H9 (cell line): ENCODE measurements at regions not wholly inside any gene's neighbourhood (a gene's known extent, or its start where the extent isn't known, plus 50 kb on each side); places are given as distances from the start of the nearest gene placed in this dataset.

Source experiments
- DNase-seq: peaks from one replicate; pipeline ENCODE4 v3.0.0-alpha.2; 2017
- H2AFZ ChIP-seq: one replicate; pipeline ENCODE4 v1.6.1; 2013; ENCODE audit warnings: mild to moderate bottlenecking, low read length, control low read depth, moderate library complexity
- H2AK5ac ChIP-seq: 2 replicates; pipeline ENCODE4 v1.6.1; 2013; ENCODE audit warnings: low read length, control low read depth, mixed read lengths; ENCODE audit not compliant: insufficient read length
- H2BK120ac ChIP-seq: one replicate; pipeline ENCODE4 v1.6.1; 2013; ENCODE audit warnings: low read depth, mild to moderate bottlenecking, low read length, control low read depth, inconsistent platforms; ENCODE audit not compliant: poor library complexity, severe bottlenecking
- H2BK12ac ChIP-seq: 2 replicates; pipeline ENCODE4 v1.6.1; 2013; ENCODE audit warnings: low read length, control low read depth, mixed read lengths, low read depth; ENCODE audit not compliant: insufficient read length
- H2BK15ac ChIP-seq: 2 replicates; pipeline ENCODE4 v1.6.1; 2013; ENCODE audit warnings: low read depth, low read length, control low read depth
- H2BK20ac ChIP-seq: one replicate; pipeline ENCODE4 v1.6.1; 2013; ENCODE audit warnings: low read depth, mild to moderate bottlenecking, low read length, control low read depth, inconsistent platforms; ENCODE audit not compliant: poor library complexity, severe bottlenecking
- H2BK5ac ChIP-seq: 2 replicates; pipeline ENCODE4 v1.6.1; 2013; ENCODE audit warnings: low read length, control low read depth, mixed read lengths; ENCODE audit not compliant: insufficient read length
- H3K14ac ChIP-seq: 2 replicates; pipeline ENCODE4 v1.6.1; 2013; ENCODE audit warnings: low read length, control low read depth; ENCODE audit not compliant: insufficient read depth
- H3K18ac ChIP-seq: 2 replicates; pipeline ENCODE4 v1.6.1; 2013; ENCODE audit warnings: low read depth, mild to moderate bottlenecking, mixed read lengths, low read length, control low read depth; ENCODE audit not compliant: insufficient read length
- H3K23ac ChIP-seq: 2 replicates; pipeline ENCODE4 v1.6.1; 2013; ENCODE audit warnings: low read length, control low read depth, mixed read lengths, low read depth; ENCODE audit not compliant: insufficient read length
- H3K23me2 ChIP-seq: 2 replicates; pipeline ENCODE4 v1.6.1; 2013; ENCODE audit warnings: low read depth, mild to moderate bottlenecking, mixed read lengths, low read length, control low read depth; ENCODE audit not compliant: insufficient read length, poor library complexity, severe bottlenecking
- H3K27ac ChIP-seq: 2 replicates; pipeline ENCODE4 v1.5.1; 2013; ENCODE audit warnings: low read length, control low read depth, mixed read lengths, low read depth; ENCODE audit not compliant: insufficient read length
- H3K27me3 ChIP-seq: 2 replicates; pipeline ENCODE4 v1.6.1; 2013; ENCODE audit warnings: low read length, control low read depth, inconsistent platforms; ENCODE audit not compliant: insufficient read depth
- H3K4ac ChIP-seq: 2 replicates; pipeline ENCODE4 v1.6.1; 2013; ENCODE audit warnings: low read depth, mild to moderate bottlenecking, control low read depth, inconsistent platforms, low read length, moderate library complexity
- H3K4me1 ChIP-seq: 2 replicates; pipeline ENCODE4 v1.6.1; 2013; ENCODE audit warnings: low read length, control low read depth, inconsistent platforms; ENCODE audit not compliant: insufficient read depth
- H3K4me2 ChIP-seq: 2 replicates; pipeline ENCODE4 v1.6.1; 2013; ENCODE audit warnings: low read length, control low read depth, mixed read lengths; ENCODE audit not compliant: insufficient read length, insufficient read depth
- H3K56ac ChIP-seq: 2 replicates; pipeline ENCODE4 v1.6.1; 2013; ENCODE audit warnings: low read depth, mild to moderate bottlenecking, mixed read lengths, low read length, control low read depth; ENCODE audit not compliant: insufficient read length
- H3K79me1 ChIP-seq: 2 replicates; pipeline ENCODE4 v1.6.1; 2013; ENCODE audit warnings: low read depth, mild to moderate bottlenecking, moderate library complexity, low read length, control low read depth, inconsistent platforms; ENCODE audit not compliant: insufficient read depth, poor library complexity, severe bottlenecking
- H3K79me2 ChIP-seq: 2 replicates; pipeline ENCODE4 v1.6.1; 2013; ENCODE audit warnings: low read length, control low read depth, inconsistent platforms; ENCODE audit not compliant: insufficient read depth
- H3K9ac ChIP-seq: 2 replicates; pipeline ENCODE4 v1.6.1; 2013; ENCODE audit warnings: low read length, control low read depth, mixed read lengths; ENCODE audit not compliant: insufficient read length; ENCODE audit errors: extremely low read depth
- H3K9me3 ChIP-seq: one replicate; pipeline ENCODE4 v1.6.1; 2013; ENCODE audit warnings: low read depth, low read length, inconsistent platforms; ENCODE audit not compliant: control insufficient read depth
- H3T11ph ChIP-seq: one replicate; pipeline ENCODE4 v1.6.1; 2013; ENCODE audit warnings: mild to moderate bottlenecking, low read length, control low read depth, inconsistent platforms
- H4K20me1 ChIP-seq: one replicate; pipeline ENCODE4 v1.6.1; 2013; ENCODE audit not compliant: control insufficient read depth, insufficient read length, insufficient read depth
- H4K5ac ChIP-seq: 2 replicates; pipeline ENCODE4 v1.6.1; 2013; ENCODE audit warnings: low read depth, mild to moderate bottlenecking, mixed read lengths, low read length, control low read depth; ENCODE audit not compliant: insufficient read length
- H4K8ac ChIP-seq: replicated peaks from 2 replicates; pipeline ENCODE4 v1.6.1; 2013; ENCODE audit warnings: low read length, control low read depth, mixed read lengths, low read depth; ENCODE audit not compliant: insufficient read length
- H4K91ac ChIP-seq: 2 replicates; pipeline ENCODE4 v1.6.1; 2013; ENCODE audit warnings: low read depth, mild to moderate bottlenecking, moderate library complexity, mixed read lengths, low read length, control low read depth; ENCODE audit not compliant: insufficient read length
- H3K27ac Mint-ChIP-seq, 3 experiments: 2 replicates in 2 of 3; 3 replicates in 1 of 3; pipeline ENCODE4 v1.8.0; 2020 to 2021; ENCODE audit warnings: mixed read lengths in 3 of 3, mild to moderate bottlenecking in 1 of 3, moderate library complexity in 1 of 3
- H3K27me3 Mint-ChIP-seq: 2 replicates; pipeline ENCODE4 v1.8.0; 2021; ENCODE audit warnings: low read depth, mild to moderate bottlenecking, moderate library complexity, mixed read lengths
- H3K36me3 Mint-ChIP-seq, 3 experiments: 2 replicates in 2 of 3; 3 replicates in 1 of 3; pipeline ENCODE4 v1.8.0; 2020 to 2021; ENCODE audit warnings: low read depth in 3 of 3, mixed read lengths in 3 of 3; ENCODE audit not compliant: insufficient read depth in 1 of 3
- H3K4me1 Mint-ChIP-seq, 2 experiments: 2 replicates each; pipeline ENCODE4 v1.8.0; 2020; ENCODE audit warnings: mixed read lengths in 2 of 2
- H3K4me3 Mint-ChIP-seq, 2 experiments: 2 replicates in 1 of 2; 3 replicates in 1 of 2; pipeline ENCODE4 v1.8.0; 2020 to 2021; ENCODE audit warnings: mild to moderate bottlenecking in 2 of 2, mixed read lengths in 2 of 2, moderate library complexity in 1 of 2
- H3K9me3 Mint-ChIP-seq, 2 experiments: 2 replicates in 1 of 2; 3 replicates in 1 of 2; pipeline ENCODE4 v1.8.0; 2020; ENCODE audit warnings: mild to moderate bottlenecking in 2 of 2, mixed read lengths in 2 of 2, moderate library complexity in 1 of 2
- CTCF ChIP-seq: fragments of 200-600 bp; sonication (generic); conservative IDR thresholded peaks from 3 replicates; pipeline ENCODE4 v1.8.0; 2021; ENCODE audit warnings: antibody characterized with exemption, mild to moderate bottlenecking
- WGBS: extraction: QIAGEN DNeasy Blood & Tissue Kit; methylation state at CpG from one replicate; pipeline ENCODE4 v1.1.7; 2013; ENCODE audit warnings: missing lambda C conversion rate, low lambda C conversion rate, mixed read lengths; ENCODE audit not compliant: insufficient read length; ENCODE audit errors: extremely low coverage; 5-methylcytosine and 5-hydroxymethylcytosine counted together

GRCh38 chr17:70924776-70925175 lies 755.4 kb downstream of the KCNJ2 start:
- no peak overlapping the region for H4K5ac ChIP-seq
- H4K91ac ChIP-seq = no peak overlapping the region
- no peaks in the 10 kb centered on the region for H3K79me1 ChIP-seq
- H3K27ac Mint-ChIP-seq = no peak overlapping the region
- no peaks in the 10 kb centered on the region for H3K9me3 ChIP-seq
- no peaks in the 10 kb centered on the region for H3K27me3 ChIP-seq
- no peak overlapping the region for H3K4me3 Mint-ChIP-seq
- H3K9ac ChIP-seq = no peak overlapping the region
- H2BK20ac ChIP-seq = no peak overlapping the region
- H3K9me3 Mint-ChIP-seq = peaks cover 2 to 10% of the 10 kb centered on the region in 2 experiments; a peak in 4 of 5 replicates
- no peak overlapping the region for H3K18ac ChIP-seq
- H3K4me1 ChIP-seq = no peaks in the 10 kb centered on the region; the same call in 1 of the 2 replicates
- no peak for TF ChIP-seq CTCF
- no peak overlapping the region for H3K14ac ChIP-seq
- H3K23me2 ChIP-seq = no peaks in the 10 kb centered on the region
- no peaks in the 10 kb centered on the region for H3K79me2 ChIP-seq
- no peak overlapping the region for H2BK15ac ChIP-seq
- no peak overlapping the region for H3K4me2 ChIP-seq
- no peak overlapping the region for H3K4ac ChIP-seq
- DNase-seq = no peak
- H2AK5ac ChIP-seq = no peak overlapping the region
- no peak overlapping the region for H2BK5ac ChIP-seq
- peaks cover 0 to 8% (median 8%) of the 10 kb centered on the region in 3 experiments; a peak in 5 of 7 replicates for H3K36me3 Mint-ChIP-seq
- H3K56ac ChIP-seq = no peak overlapping the region
- no peak overlapping the region for H3T11ph ChIP-seq
- no peak overlapping the region for H4K8ac ChIP-seq
- H3K27me3 Mint-ChIP-seq = no peaks in the 10 kb centered on the region
- H4K20me1 ChIP-seq = no peaks in the 10 kb centered on the region
- H2BK12ac ChIP-seq = no peak overlapping the region
- H3K27ac ChIP-seq = no peak overlapping the region
- H2AFZ ChIP-seq = no peak overlapping the region
- no peaks in the 10 kb centered on the region for H3K4me1 Mint-ChIP-seq
- H2BK120ac ChIP-seq = no peak overlapping the region
- no peak overlapping the region for H3K23ac ChIP-seq
- WGBS = no CpG with 5 or more reads among the region's 4 CpGs
